ENCODE measurements at regions not wholly inside any gene's neighbourhood (a gene's known extent, or its start where the extent isn't known, plus 50 kb on each side); places are given as distances from the start of the nearest gene placed in this dataset.

DNA sequence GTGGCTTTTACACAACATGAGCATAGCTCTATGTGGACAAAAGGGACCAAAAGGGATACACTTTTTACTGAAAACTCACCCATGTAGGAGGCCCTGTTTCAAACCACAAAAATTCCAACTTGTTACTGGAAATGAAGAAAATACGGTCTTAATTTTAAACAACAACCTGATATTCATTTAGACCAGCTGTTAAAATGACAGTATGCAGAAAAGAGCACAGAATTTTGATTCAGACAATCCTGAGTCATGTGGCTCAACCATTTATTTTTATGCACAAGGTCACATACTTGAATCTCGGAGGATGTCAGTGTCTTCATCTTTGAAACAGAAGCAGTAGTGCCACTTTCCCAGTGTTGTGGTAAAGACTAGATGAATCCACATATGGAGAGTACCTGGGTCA is 426.5 kb upstream of the NFE2L3 start:
- TF ChIP-seq, protein P1, sequence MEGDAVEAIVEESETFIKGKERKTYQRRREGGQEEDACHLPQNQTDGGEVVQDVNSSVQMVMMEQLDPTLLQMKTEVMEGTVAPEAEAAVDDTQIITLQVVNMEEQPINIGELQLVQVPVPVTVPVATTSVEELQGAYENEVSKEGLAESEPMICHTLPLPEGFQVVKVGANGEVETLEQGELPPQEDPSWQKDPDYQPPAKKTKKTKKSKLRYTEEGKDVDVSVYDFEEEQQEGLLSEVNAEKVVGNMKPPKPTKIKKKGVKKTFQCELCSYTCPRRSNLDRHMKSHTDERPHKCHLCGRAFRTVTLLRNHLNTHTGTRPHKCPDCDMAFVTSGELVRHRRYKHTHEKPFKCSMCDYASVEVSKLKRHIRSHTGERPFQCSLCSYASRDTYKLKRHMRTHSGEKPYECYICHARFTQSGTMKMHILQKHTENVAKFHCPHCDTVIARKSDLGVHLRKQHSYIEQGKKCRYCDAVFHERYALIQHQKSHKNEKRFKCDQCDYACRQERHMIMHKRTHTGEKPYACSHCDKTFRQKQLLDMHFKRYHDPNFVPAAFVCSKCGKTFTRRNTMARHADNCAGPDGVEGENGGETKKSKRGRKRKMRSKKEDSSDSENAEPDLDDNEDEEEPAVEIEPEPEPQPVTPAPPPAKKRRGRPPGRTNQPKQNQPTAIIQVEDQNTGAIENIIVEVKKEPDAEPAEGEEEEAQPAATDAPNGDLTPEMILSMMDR (IDR thresholded peaks at IDR 0.05; ENCODE audit: insufficient read depth, low read length, poor library complexity, severe bottlenecking) = no peak
- Histone ChIP-seq H3K27me3 (replicated peaks; ENCODE audit: control insufficient read depth, insufficient read depth, low read length) (no peaks in the 10 kb centered on the region), H3K4me3 (replicated peaks; ENCODE audit: low read depth, low read length) (no peak overlapping the region), H3K36me3 (ENCODE audit: control insufficient read depth, insufficient read depth, low read length) (no peaks in the 10 kb centered on the region)
- DNase-seq (ENCODE audit: extremely low read depth, insufficient read length) = no peak

DNA sequence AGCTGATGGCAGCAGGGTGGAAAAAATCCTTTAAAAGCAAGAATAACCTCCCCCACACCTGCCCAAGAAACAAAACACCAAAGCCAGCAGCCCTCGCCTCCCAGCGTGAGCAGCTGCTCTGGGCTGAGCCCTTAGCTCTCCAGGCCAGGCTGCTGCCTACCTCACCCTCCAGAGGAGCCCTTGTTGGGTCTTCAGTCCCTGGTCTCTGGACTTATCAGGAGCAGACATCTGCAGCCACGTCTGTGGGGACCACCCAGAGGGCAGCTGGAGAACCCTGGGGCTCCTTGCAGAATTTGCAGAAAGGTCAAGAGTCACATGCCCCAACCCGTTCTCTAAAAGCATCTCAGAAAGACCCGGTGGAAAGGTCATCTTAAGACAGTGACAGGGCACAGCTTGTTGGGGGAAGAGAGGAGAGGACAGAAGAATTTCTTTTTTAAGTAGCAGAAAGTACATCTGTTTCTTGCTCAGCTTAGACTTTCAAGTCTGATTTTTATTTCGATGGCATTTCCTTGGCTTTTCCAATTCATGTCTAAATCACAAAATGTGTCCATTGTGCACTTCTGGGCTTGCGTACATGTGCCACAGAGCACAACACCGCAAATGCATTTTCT is 425.7 kb upstream of the NFE2L3 start:
- no peak for DNase-seq (ENCODE audit: extremely low read depth, insufficient read length)
- TF ChIP-seq, protein P1 (IDR thresholded peaks at IDR 0.05; ENCODE audit: insufficient read depth, low read length, poor library complexity, severe bottlenecking) = no peak
- H3K4me3 ChIP-seq (replicated peaks; ENCODE audit: low read depth, low read length) = no peak overlapping the region

DNA sequence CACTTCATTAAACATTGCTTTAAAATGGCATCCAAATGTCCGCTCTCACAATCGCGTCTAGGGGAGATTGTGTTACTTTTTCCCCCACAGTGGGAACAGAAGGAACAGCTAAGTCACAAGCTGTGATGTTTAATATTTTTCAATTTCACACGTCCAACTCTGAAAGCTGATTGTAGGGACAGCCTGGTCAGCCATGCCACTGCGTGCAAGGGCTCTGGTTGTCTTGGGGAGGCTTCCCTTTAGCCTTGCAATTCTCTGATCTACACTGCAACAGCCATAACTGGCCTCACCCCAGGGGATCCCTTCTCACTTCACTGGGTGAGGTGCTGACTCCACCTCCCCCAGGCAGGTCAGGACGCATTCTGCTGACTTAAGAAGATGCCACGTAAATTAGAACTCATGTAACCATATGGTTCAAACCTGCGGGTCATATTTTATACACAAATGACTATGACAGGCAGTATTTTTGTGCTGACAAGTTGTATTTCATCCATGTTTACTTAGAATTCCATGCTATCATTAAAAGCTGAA is 425.2 kb upstream of the NFE2L3 start:
- no peaks in the 10 kb centered on the region for H3K27me3 ChIP-seq (replicated peaks; ENCODE audit: control insufficient read depth, insufficient read depth, low read length)
- no peak overlapping the region for H3K4me3 ChIP-seq (replicated peaks; ENCODE audit: low read depth, low read length)
- no peaks in the 10 kb centered on the region for H3K36me3 ChIP-seq (ENCODE audit: control insufficient read depth, insufficient read depth, low read length)
- no peak for DNase-seq (ENCODE audit: extremely low read depth, insufficient read length)
- TF ChIP-seq, protein P1 (IDR thresholded peaks at IDR 0.05; ENCODE audit: insufficient read depth, low read length, poor library complexity, severe bottlenecking) = no peak

More for the DNA sequence above, 425.7 kb upstream of the NFE2L3 start:
- no peaks in the 10 kb centered on the region for H3K27me3 ChIP-seq (replicated peaks; ENCODE audit: control insufficient read depth, insufficient read depth, low read length)
- H3K36me3 ChIP-seq (ENCODE audit: control insufficient read depth, insufficient read depth, low read length) = no peaks in the 10 kb centered on the region

DNA sequence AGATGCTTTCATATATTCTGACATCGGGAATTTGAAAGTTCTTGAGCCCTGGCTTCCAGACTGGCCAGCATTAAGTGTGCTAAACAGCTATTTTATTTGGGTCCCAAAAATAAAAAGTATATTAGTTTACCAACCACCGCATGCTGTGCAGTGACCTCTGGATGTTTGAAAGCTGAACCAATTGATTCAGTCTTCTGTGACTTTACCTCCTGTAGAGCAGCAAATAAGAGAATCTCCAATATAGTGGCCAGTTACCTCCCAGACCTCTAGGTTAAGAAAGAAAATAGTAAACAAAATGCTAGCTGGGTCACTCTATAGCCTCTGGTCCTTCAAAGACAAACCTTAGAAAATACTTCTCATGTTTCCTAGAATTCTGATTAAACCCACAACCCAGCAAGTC is 424.6 kb upstream of the NFE2L3 start:
- TF ChIP-seq, protein P1 (IDR thresholded peaks at IDR 0.05; ENCODE audit: insufficient read depth, low read length, poor library complexity, severe bottlenecking) = no peak
- H3K27me3 ChIP-seq (replicated peaks; ENCODE audit: control insufficient read depth, insufficient read depth, low read length) = no peaks in the 10 kb centered on the region
- DNase-seq (ENCODE audit: extremely low read depth, insufficient read length) = no peak
- no peak overlapping the region for H3K4me3 ChIP-seq (replicated peaks; ENCODE audit: low read depth, low read length)
- no peaks in the 10 kb centered on the region for H3K36me3 ChIP-seq (ENCODE audit: control insufficient read depth, insufficient read depth, low read length)

DNA sequence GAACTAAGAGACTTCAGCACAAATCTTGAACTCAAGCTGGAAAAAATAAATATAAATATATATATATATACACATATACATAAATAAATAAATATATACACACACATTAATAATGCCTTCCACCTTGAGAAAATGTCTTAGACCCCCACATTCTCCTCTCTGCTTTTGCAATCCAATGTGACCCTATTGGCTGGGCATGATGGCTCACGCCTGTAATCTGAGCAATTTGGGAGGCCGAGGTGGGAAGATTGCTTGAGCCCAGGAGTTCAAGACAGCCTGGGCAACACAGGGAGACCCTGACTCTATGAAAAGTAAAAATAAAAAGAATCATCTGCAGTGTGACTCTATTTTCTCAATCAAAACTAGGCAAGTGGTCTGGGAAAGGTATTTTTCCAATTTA is 424.1 kb upstream of the NFE2L3 start:
- no peaks in the 10 kb centered on the region for H3K36me3 ChIP-seq (ENCODE audit: control insufficient read depth, insufficient read depth, low read length)

More for the DNA sequence above, 424.1 kb upstream of the NFE2L3 start:
- no peak for DNase-seq (ENCODE audit: extremely low read depth, insufficient read length)
- Histone ChIP-seq H3K27me3 (replicated peaks; ENCODE audit: control insufficient read depth, insufficient read depth, low read length) (no peaks in the 10 kb centered on the region), H3K4me3 (replicated peaks; ENCODE audit: low read depth, low read length) (no peak overlapping the region)
- TF ChIP-seq, protein P1 (IDR thresholded peaks at IDR 0.05; ENCODE audit: insufficient read depth, low read length, poor library complexity, severe bottlenecking) = no peak

Measured in GM06990 (cell line).